Osteoblast (primary cell): ENCODE measurements at regions not wholly inside any gene's neighbourhood (a gene's known extent, or its start where the extent isn't known, plus 50 kb on each side); places are given as distances from the start of the nearest gene placed in this dataset.

Source experiments
- DNase-seq: peaks from one replicate; pipeline ENCODE4 v3.0.0; 2011; ENCODE audit warnings: low spot score, mixed read lengths; ENCODE audit not compliant: insufficient read length; ENCODE audit errors: missing footprints
- H2AFZ ChIP-seq: 2 replicates; pipeline ENCODE4 v1.6.0; 2011; ENCODE audit warnings: mild to moderate bottlenecking, low read length
- H3K27ac ChIP-seq: 2 replicates; pipeline ENCODE4 v1.5.1; 2011; ENCODE audit warnings: mild to moderate bottlenecking, low read depth, low read length, moderate library complexity
- H3K27me3 ChIP-seq: 2 replicates; pipeline ENCODE4 v1.6.0; 2012; ENCODE audit warnings: mild to moderate bottlenecking, control low read depth, inconsistent platforms, low read length, moderate library complexity; ENCODE audit not compliant: insufficient read depth
- H3K36me3 ChIP-seq: 2 replicates; pipeline ENCODE4 v1.5.1; 2011; ENCODE audit warnings: mild to moderate bottlenecking, low read length, control low read depth, moderate library complexity; ENCODE audit not compliant: insufficient read depth
- H3K4me1 ChIP-seq: 2 replicates; pipeline ENCODE4 v1.5.1; 2011; ENCODE audit warnings: mild to moderate bottlenecking, low read length, control low read depth, moderate library complexity; ENCODE audit not compliant: insufficient read depth
- H3K4me2 ChIP-seq: 2 replicates; pipeline ENCODE4 v1.6.0; 2011; ENCODE audit warnings: mild to moderate bottlenecking, low read length; ENCODE audit not compliant: insufficient read depth
- H3K4me3 ChIP-seq: fragments of 200-600 bp; sonication (generic); 3 replicates; pipeline ENCODE4 v1.5.1; 2012; ENCODE audit warnings: mild to moderate bottlenecking, low read length, inconsistent platforms; ENCODE audit not compliant: insufficient read depth
- H3K79me2 ChIP-seq: 2 replicates; pipeline ENCODE4 v1.6.0; 2012; ENCODE audit warnings: mild to moderate bottlenecking, low read length, control low read depth, inconsistent platforms; ENCODE audit not compliant: insufficient read depth
- H3K9me3 ChIP-seq: 2 replicates; pipeline ENCODE4 v1.5.1; 2011; ENCODE audit warnings: low read depth, low read length, control low read depth
- H4K20me1 ChIP-seq: 2 replicates; pipeline ENCODE4 v1.6.0; 2012; ENCODE audit warnings: mild to moderate bottlenecking, low read length, control low read depth; ENCODE audit not compliant: insufficient read depth
- TF ChIP-seq, protein P1 (sequence below): IDR thresholded peaks from 2 replicates; pipeline ENCODE4 v1.5.1; 2011; ENCODE audit warnings: mild to moderate bottlenecking, low read depth, low read length, moderate library complexity; ENCODE audit errors: extremely low read depth

DNA sequence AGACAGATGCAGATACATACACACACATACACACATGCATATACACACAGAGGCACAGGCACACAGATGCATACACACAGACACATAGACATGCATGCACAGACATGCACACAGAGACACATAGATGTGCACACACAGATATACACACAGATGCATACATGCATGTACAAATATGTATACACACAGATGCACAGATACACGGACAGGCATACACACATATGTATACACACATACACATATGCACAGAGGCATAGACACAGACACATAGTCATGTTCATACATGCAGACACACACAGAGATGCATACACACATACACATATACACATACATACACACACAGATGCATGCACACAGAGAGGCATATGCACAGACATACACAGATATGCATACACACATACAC is 437.3 kb upstream of the SMIM21 start:
- Histone ChIP-seq H4K20me1 (no peaks in the 10 kb centered on the region), H2AFZ (no peak overlapping the region), H3K79me2 (no peaks in the 10 kb centered on the region), H3K4me1 (no peaks in the 10 kb centered on the region), H3K9me3 (no peaks in the 10 kb centered on the region), H3K4me2 (no peak overlapping the region), H3K36me3 (no peaks in the 10 kb centered on the region), H3K27me3 (no peaks in the 10 kb centered on the region), H3K4me3 (no peak overlapping the region), H3K27ac (no peak overlapping the region)
- TF ChIP-seq, protein P1, sequence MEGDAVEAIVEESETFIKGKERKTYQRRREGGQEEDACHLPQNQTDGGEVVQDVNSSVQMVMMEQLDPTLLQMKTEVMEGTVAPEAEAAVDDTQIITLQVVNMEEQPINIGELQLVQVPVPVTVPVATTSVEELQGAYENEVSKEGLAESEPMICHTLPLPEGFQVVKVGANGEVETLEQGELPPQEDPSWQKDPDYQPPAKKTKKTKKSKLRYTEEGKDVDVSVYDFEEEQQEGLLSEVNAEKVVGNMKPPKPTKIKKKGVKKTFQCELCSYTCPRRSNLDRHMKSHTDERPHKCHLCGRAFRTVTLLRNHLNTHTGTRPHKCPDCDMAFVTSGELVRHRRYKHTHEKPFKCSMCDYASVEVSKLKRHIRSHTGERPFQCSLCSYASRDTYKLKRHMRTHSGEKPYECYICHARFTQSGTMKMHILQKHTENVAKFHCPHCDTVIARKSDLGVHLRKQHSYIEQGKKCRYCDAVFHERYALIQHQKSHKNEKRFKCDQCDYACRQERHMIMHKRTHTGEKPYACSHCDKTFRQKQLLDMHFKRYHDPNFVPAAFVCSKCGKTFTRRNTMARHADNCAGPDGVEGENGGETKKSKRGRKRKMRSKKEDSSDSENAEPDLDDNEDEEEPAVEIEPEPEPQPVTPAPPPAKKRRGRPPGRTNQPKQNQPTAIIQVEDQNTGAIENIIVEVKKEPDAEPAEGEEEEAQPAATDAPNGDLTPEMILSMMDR, result no peak
- no peak for DNase-seq

DNA sequence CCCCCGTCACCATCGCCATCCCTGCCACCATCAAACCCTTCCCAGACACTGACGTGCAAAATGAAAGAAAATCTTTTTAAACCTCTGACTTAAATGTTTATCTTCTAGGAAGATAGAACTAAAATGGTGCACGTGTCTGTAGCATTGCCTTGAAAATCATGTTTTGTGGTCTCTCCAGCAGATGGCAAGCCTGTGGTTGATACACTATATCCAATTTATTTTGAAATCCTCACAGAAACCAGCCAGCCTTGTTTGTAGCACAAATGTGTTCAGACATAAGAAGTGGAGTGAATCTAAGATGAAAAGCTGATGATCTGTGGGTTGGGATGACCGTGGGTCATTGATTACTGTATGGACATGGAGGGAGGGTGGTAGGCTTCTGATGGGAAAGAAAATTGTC is 436.2 kb upstream of the SMIM21 start:
- DNase-seq, result no peak
- Histone ChIP-seq H3K4me3 (no peak overlapping the region), H3K27me3 (no peaks in the 10 kb centered on the region), H3K4me1 (no peaks in the 10 kb centered on the region), H3K36me3 (no peaks in the 10 kb centered on the region), H2AFZ (no peak overlapping the region), H3K4me2 (no peak overlapping the region), H3K27ac (no peak overlapping the region), H3K9me3 (no peaks in the 10 kb centered on the region), H4K20me1 (no peaks in the 10 kb centered on the region), H3K79me2 (no peaks in the 10 kb centered on the region)
- TF ChIP-seq, protein P1, result no peak

DNA sequence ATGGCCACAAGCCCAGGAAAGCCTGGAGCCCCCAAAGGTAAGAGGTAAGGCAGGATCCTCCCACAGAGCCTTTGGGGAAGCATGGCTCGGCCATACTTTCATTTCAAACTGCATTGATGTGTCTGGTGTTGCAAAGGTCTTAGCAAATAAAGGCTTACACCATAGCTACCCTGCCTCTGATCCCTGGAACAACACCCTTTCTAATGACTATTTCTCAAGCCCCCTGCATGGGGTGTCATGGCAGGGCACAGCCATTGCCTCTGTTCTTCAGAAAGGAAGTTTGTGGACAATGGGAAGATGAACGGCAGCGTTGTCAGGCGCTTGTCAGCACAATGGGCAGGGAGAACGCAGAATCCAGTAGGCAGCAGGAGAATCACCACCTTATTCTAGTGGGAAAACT is 435.0 kb upstream of the SMIM21 start:
- Histone ChIP-seq H4K20me1 (no peaks in the 10 kb centered on the region), H3K9me3 (no peaks in the 10 kb centered on the region), H3K4me2 (no peak overlapping the region), H2AFZ (no peak overlapping the region), H3K4me1 (no peaks in the 10 kb centered on the region), H3K79me2 (no peaks in the 10 kb centered on the region), H3K27me3 (no peaks in the 10 kb centered on the region), H3K4me3 (no peak overlapping the region), H3K36me3 (no peaks in the 10 kb centered on the region), H3K27ac (no peak overlapping the region)
- TF ChIP-seq, protein P1, result no peak
- DNase-seq, result no peak

DNA sequence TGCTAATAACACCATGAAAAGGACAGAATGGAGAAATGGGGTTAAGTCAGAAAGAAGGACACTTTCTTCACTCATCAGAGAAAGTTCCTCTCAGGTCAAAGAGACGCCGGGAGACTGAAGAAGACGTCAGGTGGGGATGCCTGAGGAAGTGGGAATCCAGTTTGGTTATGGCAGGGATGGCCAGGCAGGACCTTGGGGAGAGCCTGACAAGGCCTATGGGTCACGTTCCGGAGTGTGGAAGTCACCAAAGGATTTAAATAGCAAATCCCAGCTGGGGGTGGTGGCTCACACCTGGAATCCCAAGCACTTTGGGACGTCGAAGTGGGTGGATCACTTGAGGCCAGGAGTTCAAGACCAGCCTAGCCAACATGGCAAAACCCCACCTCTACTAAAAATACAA is 432.7 kb upstream of the SMIM21 start:
- Histone ChIP-seq H3K4me1 (no peaks in the 10 kb centered on the region), H3K4me3 (no peak overlapping the region), H3K27me3 (no peaks in the 10 kb centered on the region), H3K27ac (no peak overlapping the region), H2AFZ (no peak overlapping the region), H3K79me2 (no peaks in the 10 kb centered on the region), H3K4me2 (no peak overlapping the region), H3K9me3 (no peaks in the 10 kb centered on the region), H3K36me3 (no peaks in the 10 kb centered on the region), H4K20me1 (no peaks in the 10 kb centered on the region)
- TF ChIP-seq, protein P1, result no peak
- DNase-seq, result no peak
